Liver (tissue), 8 donors: ENCODE measurements at regions not wholly inside any gene's neighbourhood (a gene's known extent, or its start where the extent isn't known, plus 50 kb on each side); places are given as distances from the start of the nearest gene placed in this dataset.

Experiments
- DNase-seq: peaks from one replicate; pipeline ENCODE4 v3.0.0-alpha.2; 2017; ENCODE audit warnings: low spot score
- H3K27ac ChIP-seq, 2 donors: one replicate each; pipeline ENCODE4 v1.7.0; 2013; ENCODE audit warnings: inconsistent platforms in 2 of 2, low read length in 2 of 2, control low read depth in 1 of 2, low read depth in 1 of 2, mild to moderate bottlenecking in 1 of 2
- H3K27me3 ChIP-seq, 4 donors: one replicate each; pipeline versions ENCODE4 v1.6.1 to v1.7.0; 2013; ENCODE audit warnings: low read length in 3 of 4, inconsistent platforms in 1 of 4, mild to moderate bottlenecking in 1 of 4, moderate library complexity in 1 of 4; ENCODE audit not compliant: control insufficient read depth in 4 of 4, insufficient read depth in 4 of 4
- H3K36me3 ChIP-seq, 4 donors: one replicate each; pipeline versions ENCODE4 v1.6.1 to v1.7.0; 2013; ENCODE audit warnings: low read length in 3 of 4, mild to moderate bottlenecking in 3 of 4, low read depth in 1 of 4, moderate library complexity in 1 of 4; ENCODE audit not compliant: control insufficient read depth in 4 of 4, insufficient read depth in 3 of 4
- H3K4me1 ChIP-seq, 4 donors: one replicate each; pipeline versions ENCODE4 v1.6.1 to v1.7.0; 2013; ENCODE audit warnings: low read length in 3 of 4, mild to moderate bottlenecking in 3 of 4, moderate library complexity in 1 of 4; ENCODE audit not compliant: control insufficient read depth in 4 of 4, insufficient read depth in 4 of 4
- H3K4me3 ChIP-seq, 3 donors: one replicate each; pipeline versions ENCODE4 v1.6.1 to v1.7.0; 2013; ENCODE audit warnings: low read length in 3 of 3, control low read depth in 1 of 3, low read depth in 1 of 3, mild to moderate bottlenecking in 1 of 3
- H3K9ac ChIP-seq, 2 donors: one replicate each; pipeline ENCODE4 v1.7.0; 2013; ENCODE audit warnings: low read length in 2 of 2, mild to moderate bottlenecking in 2 of 2, moderate library complexity in 2 of 2, control low read depth in 1 of 2, low read depth in 1 of 2
- H3K9me3 ChIP-seq, 4 donors: one replicate each; pipeline versions ENCODE4 v1.6.1 to v1.7.0; 2013; ENCODE audit warnings: low read length in 3 of 4; ENCODE audit not compliant: control insufficient read depth in 4 of 4
- EGR1 ChIP-seq, 2 donors: IDR thresholded peaks; 2 replicates each; pipeline ENCODE4 v1.6.1; 2016 to 2018; ENCODE audit warnings: antibody characterized with exemption in 2 of 2, low read depth in 2 of 2
- FOXA1 ChIP-seq: IDR thresholded peaks from 2 replicates; pipeline ENCODE4 v1.6.1; 2016; ENCODE audit warnings: antibody characterized with exemption
- FOXA2 ChIP-seq: IDR thresholded peaks from 2 replicates; pipeline ENCODE4 v1.6.1; 2016; ENCODE audit warnings: antibody characterized with exemption
- GABPA ChIP-seq, 2 donors: IDR thresholded peaks in 1 of 2; conservative IDR thresholded peaks in 1 of 2; 2 replicates each; pipeline ENCODE4 v1.6.1; 2016; ENCODE audit warnings: antibody characterized with exemption in 2 of 2, mild to moderate bottlenecking in 1 of 2, moderate library complexity in 1 of 2
- HNF4A ChIP-seq, 2 donors: conservative IDR thresholded peaks; 2 replicates each; pipeline ENCODE4 v1.6.1; 2016; ENCODE audit warnings: antibody characterized with exemption in 2 of 2, mild to moderate bottlenecking in 2 of 2
- JUND ChIP-seq, 2 donors: IDR thresholded peaks; 2 replicates each; pipeline ENCODE4 v1.6.1; 2016; ENCODE audit warnings: antibody characterized with exemption in 2 of 2
- NR2F2 ChIP-seq: IDR thresholded peaks from 2 replicates; pipeline ENCODE4 v1.6.1; 2016; ENCODE audit warnings: antibody characterized with exemption
- RAD21 ChIP-seq, 2 donors: IDR thresholded peaks; 2 replicates each; pipeline ENCODE4 v1.6.1; 2016; ENCODE audit warnings: antibody characterized with exemption in 2 of 2, mild to moderate bottlenecking in 2 of 2
- RXRA ChIP-seq, 2 donors: IDR thresholded peaks; 2 replicates each; pipeline ENCODE4 v1.6.1; 2017 to 2018; ENCODE audit warnings: antibody characterized with exemption in 2 of 2, mild to moderate bottlenecking in 1 of 2
- TAF1 ChIP-seq: conservative IDR thresholded peaks from 2 replicates; pipeline ENCODE4 v1.6.1; 2016; ENCODE audit warnings: antibody characterized with exemption, mild to moderate bottlenecking
- YY1 ChIP-seq: IDR thresholded peaks from 2 replicates; pipeline ENCODE4 v1.6.1; 2016; ENCODE audit warnings: antibody characterized with exemption, mild to moderate bottlenecking
- WGBS: extraction: QIAGEN DNeasy Blood & Tissue Kit; methylation state at CpG from one replicate; pipeline ENCODE4 v1.1.7; 2013; 5-methylcytosine and 5-hydroxymethylcytosine counted together
- TF ChIP-seq, protein P1 (sequence below): IDR thresholded peaks from 2 replicates; pipeline ENCODE4 v1.6.1; 2016; ENCODE audit warnings: antibody characterized with exemption
- TF ChIP-seq, protein P2 (sequence below): IDR thresholded peaks from 2 replicates; pipeline ENCODE4 v1.6.1; 2016; ENCODE audit warnings: antibody characterized with exemption
- TF ChIP-seq, protein P3 (sequence below): fragments of 150-350 bp; IDR thresholded peaks from 2 replicates; pipeline ENCODE4 v1.5.1; 2017; ENCODE audit warnings: improper control_type of control experiment, low read depth, low read length; ENCODE audit not compliant: missing input control
- TF ChIP-seq, protein P4 (sequence below): IDR thresholded peaks from 2 replicates; pipeline ENCODE4 v1.6.1; 2016; ENCODE audit warnings: antibody characterized with exemption, mild to moderate bottlenecking
- donor health status: healthy.
- donor health status: healthy.
- donor health status: healthy.
- donor health status: healthy.
- donor health status: healthy.

DNA sequence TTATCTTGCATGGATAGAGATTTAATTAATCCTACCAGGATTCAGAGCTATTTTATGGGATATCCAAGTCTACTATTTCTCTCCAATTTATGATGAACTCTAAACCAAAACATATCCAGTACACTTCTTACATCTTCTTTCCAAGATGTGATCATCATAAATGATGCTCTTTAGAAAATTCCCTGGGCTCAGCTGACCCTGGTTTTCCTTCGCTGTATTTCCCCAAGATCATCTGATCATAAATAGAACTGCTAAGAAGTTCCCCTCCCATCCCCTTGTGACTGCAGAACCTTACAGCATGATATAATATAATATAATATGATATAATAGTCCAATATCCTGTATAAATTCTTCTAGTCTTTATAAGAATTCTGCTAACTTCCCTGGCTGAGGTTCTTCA is 114.6 kb upstream of the LYZL2 start:
- 90% methylated on average over 1 of the region's 1 CpG for WGBS

DNA sequence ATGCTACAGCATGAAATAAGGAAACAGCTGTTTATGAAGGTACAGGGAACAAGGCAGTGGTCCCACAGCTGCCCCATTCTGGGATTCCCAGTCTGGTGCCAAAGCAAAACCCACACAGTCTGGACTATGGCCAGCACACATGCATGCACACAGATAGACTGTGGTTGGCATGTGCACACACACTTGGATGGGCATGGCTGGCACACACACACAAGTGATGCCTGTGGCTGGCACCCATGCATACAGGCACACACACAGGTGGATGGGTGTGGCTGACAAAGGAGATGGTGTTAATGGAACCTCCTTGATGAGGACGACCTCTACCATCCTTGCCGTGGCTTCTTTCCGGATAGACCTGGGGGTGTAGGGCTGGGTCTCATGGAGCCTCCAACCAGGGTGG is 114.0 kb upstream of the LYZL2 start:
- Histone ChIP-seq H3K27me3 (peaks cover 0 to 2% (median 0%) of the 10 kb centered on the region in 4 donors), H3K9me3 (no peaks in the 10 kb centered on the region), H3K4me1 (no peaks in the 10 kb centered on the region), H3K27ac (no peak overlapping the region), H3K9ac (no peak overlapping the region), H3K36me3 (no peaks in the 10 kb centered on the region), H3K4me3 (no peak overlapping the region)
- 91% methylated on average over 3 of the region's 3 CpGs for WGBS
- TF ChIP-seq FOXA2 (no peak), NR2F2 (no peak), FOXA1 (no peak), HNF4A (conservative IDR thresholded peaks at IDR 0.05) (no peak), TAF1 (no peak), RAD21 (IDR thresholded peaks at IDR 0.05) (no peak)
- TF ChIP-seq, protein P1, sequence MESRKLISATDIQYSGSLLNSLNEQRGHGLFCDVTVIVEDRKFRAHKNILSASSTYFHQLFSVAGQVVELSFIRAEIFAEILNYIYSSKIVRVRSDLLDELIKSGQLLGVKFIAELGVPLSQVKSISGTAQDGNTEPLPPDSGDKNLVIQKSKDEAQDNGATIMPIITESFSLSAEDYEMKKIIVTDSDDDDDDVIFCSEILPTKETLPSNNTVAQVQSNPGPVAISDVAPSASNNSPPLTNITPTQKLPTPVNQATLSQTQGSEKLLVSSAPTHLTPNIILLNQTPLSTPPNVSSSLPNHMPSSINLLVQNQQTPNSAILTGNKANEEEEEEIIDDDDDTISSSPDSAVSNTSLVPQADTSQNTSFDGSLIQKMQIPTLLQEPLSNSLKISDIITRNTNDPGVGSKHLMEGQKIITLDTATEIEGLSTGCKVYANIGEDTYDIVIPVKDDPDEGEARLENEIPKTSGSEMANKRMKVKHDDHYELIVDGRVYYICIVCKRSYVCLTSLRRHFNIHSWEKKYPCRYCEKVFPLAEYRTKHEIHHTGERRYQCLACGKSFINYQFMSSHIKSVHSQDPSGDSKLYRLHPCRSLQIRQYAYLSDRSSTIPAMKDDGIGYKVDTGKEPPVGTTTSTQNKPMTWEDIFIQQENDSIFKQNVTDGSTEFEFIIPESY: no peak
- no peak for DNase-seq

More for the DNA sequence above, 114.6 kb upstream of the LYZL2 start:
- no peak for TF ChIP-seq GABPA (IDR thresholded peaks at IDR 0.05 in 1 of 2, conservative IDR thresholded peaks at IDR 0.05 in 1 of 2)
- TF ChIP-seq, protein P2, sequence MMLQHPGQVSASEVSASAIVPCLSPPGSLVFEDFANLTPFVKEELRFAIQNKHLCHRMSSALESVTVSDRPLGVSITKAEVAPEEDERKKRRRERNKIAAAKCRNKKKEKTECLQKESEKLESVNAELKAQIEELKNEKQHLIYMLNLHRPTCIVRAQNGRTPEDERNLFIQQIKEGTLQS: no peak
- no peak for TF ChIP-seq RAD21 (IDR thresholded peaks at IDR 0.05)
- TF ChIP-seq, protein P3, sequence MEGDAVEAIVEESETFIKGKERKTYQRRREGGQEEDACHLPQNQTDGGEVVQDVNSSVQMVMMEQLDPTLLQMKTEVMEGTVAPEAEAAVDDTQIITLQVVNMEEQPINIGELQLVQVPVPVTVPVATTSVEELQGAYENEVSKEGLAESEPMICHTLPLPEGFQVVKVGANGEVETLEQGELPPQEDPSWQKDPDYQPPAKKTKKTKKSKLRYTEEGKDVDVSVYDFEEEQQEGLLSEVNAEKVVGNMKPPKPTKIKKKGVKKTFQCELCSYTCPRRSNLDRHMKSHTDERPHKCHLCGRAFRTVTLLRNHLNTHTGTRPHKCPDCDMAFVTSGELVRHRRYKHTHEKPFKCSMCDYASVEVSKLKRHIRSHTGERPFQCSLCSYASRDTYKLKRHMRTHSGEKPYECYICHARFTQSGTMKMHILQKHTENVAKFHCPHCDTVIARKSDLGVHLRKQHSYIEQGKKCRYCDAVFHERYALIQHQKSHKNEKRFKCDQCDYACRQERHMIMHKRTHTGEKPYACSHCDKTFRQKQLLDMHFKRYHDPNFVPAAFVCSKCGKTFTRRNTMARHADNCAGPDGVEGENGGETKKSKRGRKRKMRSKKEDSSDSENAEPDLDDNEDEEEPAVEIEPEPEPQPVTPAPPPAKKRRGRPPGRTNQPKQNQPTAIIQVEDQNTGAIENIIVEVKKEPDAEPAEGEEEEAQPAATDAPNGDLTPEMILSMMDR: no peak
- TF ChIP-seq RXRA (IDR thresholded peaks at IDR 0.05): no peak
- no peak for TF ChIP-seq FOXA2
- TF ChIP-seq, protein P1: no peak
- Histone ChIP-seq H3K27me3 (peaks cover 0 to 2% (median 0%) of the 10 kb centered on the region in 4 donors), H3K4me3 (no peak overlapping the region), H3K9me3 (no peaks in the 10 kb centered on the region), H3K36me3 (no peaks in the 10 kb centered on the region), H3K4me1 (no peaks in the 10 kb centered on the region), H3K27ac (no peak overlapping the region), H3K9ac (no peak overlapping the region)
- DNase-seq: no peak

DNA sequence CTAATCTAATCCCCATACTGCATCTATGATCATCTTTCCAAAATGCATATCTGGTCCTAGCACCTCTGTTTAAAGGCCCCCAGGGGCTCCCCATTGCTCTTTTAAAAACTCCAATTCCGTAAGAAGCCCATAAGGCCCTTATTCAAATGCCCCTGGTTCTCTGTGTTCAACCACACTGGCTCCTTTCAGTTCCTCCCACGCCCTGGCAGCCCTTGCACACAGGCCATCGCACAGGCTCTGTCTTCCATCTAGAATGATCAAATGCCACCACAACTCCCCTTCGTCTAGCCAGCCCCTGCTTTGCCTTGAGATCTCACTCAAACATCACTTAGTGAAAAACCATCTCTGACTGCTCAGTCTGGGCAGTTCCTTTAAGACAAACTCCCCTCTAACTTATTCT is 112.9 kb upstream of the LYZL2 start:
- Histone ChIP-seq H3K9ac (no peak overlapping the region), H3K27ac (no peak overlapping the region), H3K36me3 (no peaks in the 10 kb centered on the region), H3K4me3 (no peak overlapping the region), H3K4me1 (no peaks in the 10 kb centered on the region), H3K9me3 (no peaks in the 10 kb centered on the region), H3K27me3 (peaks cover 0 to 2% (median 0%) of the 10 kb centered on the region in 4 donors)
- 78% methylated on average over 4 of the region's 4 CpGs for WGBS
- no peak for DNase-seq
- no peak for TF ChIP-seq FOXA2
- TF ChIP-seq FOXA1: no peak
- TF ChIP-seq HNF4A (conservative IDR thresholded peaks at IDR 0.05): no peak
- no peak for TF ChIP-seq RXRA (IDR thresholded peaks at IDR 0.05)
- no peak for TF ChIP-seq TAF1
- TF ChIP-seq, protein P1: no peak
- no peak for TF ChIP-seq JUND (IDR thresholded peaks at IDR 0.05)
- TF ChIP-seq, protein P4, sequence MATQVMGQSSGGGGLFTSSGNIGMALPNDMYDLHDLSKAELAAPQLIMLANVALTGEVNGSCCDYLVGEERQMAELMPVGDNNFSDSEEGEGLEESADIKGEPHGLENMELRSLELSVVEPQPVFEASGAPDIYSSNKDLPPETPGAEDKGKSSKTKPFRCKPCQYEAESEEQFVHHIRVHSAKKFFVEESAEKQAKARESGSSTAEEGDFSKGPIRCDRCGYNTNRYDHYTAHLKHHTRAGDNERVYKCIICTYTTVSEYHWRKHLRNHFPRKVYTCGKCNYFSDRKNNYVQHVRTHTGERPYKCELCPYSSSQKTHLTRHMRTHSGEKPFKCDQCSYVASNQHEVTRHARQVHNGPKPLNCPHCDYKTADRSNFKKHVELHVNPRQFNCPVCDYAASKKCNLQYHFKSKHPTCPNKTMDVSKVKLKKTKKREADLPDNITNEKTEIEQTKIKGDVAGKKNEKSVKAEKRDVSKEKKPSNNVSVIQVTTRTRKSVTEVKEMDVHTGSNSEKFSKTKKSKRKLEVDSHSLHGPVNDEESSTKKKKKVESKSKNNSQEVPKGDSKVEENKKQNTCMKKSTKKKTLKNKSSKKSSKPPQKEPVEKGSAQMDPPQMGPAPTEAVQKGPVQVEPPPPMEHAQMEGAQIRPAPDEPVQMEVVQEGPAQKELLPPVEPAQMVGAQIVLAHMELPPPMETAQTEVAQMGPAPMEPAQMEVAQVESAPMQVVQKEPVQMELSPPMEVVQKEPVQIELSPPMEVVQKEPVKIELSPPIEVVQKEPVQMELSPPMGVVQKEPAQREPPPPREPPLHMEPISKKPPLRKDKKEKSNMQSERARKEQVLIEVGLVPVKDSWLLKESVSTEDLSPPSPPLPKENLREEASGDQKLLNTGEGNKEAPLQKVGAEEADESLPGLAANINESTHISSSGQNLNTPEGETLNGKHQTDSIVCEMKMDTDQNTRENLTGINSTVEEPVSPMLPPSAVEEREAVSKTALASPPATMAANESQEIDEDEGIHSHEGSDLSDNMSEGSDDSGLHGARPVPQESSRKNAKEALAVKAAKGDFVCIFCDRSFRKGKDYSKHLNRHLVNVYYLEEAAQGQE: no peak
- TF ChIP-seq YY1: no peak
- TF ChIP-seq, protein P2: no peak
- TF ChIP-seq EGR1 (IDR thresholded peaks at IDR 0.05; ENCODE audit: low read depth in 2 of 2): no peak
